ENCODE measurements at regions not wholly inside any gene's neighbourhood (a gene's known extent, or its start where the extent isn't known, plus 50 kb on each side); places are given as distances from the start of the nearest gene placed in this dataset.
"Not testable (repeated sequence)": the region's sequence is repeated elsewhere in the genome, so short reads cannot be mapped to it uniquely, and the experiment has no call there.

DNA sequence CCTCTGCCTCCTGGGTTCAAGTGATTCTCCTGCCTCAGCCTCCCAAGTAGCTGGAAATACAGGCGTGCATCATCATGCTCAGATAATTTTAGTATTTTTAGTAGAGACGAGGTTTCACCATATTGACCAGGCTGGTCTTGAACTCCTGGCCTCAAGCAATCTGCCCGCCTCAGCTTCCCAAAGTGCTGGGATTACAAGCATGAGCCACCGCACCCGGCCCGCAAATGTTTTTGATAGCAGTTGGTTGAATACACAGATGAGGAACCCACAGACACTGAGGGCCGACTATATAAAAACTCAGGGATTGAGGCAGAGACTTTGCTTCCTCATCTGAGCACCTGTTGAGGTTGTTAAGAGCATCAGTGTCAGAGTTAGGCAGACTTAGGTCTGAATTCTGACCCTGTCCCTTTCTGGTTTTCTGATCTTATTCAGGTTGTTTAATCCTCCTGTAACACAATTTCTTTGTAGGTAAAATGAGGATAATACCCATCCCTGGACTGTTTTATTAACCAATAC, 84.7 kb downstream of the ZFP36L2 start:
- not testable (repeated sequence) for TF ChIP-seq EZH2 (IDR thresholded peaks at IDR 0.05; ENCODE audit: low read length, missing control alignments)
- TF ChIP-seq, protein P1, sequence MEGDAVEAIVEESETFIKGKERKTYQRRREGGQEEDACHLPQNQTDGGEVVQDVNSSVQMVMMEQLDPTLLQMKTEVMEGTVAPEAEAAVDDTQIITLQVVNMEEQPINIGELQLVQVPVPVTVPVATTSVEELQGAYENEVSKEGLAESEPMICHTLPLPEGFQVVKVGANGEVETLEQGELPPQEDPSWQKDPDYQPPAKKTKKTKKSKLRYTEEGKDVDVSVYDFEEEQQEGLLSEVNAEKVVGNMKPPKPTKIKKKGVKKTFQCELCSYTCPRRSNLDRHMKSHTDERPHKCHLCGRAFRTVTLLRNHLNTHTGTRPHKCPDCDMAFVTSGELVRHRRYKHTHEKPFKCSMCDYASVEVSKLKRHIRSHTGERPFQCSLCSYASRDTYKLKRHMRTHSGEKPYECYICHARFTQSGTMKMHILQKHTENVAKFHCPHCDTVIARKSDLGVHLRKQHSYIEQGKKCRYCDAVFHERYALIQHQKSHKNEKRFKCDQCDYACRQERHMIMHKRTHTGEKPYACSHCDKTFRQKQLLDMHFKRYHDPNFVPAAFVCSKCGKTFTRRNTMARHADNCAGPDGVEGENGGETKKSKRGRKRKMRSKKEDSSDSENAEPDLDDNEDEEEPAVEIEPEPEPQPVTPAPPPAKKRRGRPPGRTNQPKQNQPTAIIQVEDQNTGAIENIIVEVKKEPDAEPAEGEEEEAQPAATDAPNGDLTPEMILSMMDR (conservative IDR thresholded peaks at IDR 0.05 in 1 of 2, IDR thresholded peaks at IDR 0.05 in 1 of 2; ENCODE audit: low read depth in 1 of 2, low read length in 2 of 2): not testable (repeated sequence)

All from fibroblast of lung (primary cell).